UCSD-AML1 (cell line): ENCODE measurements at regions not wholly inside any gene's neighbourhood (a gene's known extent, or its start where the extent isn't known, plus 50 kb on each side); places are given as distances from the start of the nearest gene placed in this dataset.
"Not testable (repeated sequence)": the region's sequence is repeated elsewhere in the genome, so short reads cannot be mapped to it uniquely, and the experiment has no call there.

Experiments used
- DNase-seq: peaks from one replicate; lab custom pipeline; 2025; ENCODE audit not compliant: unreplicated experiment; lab: John Stamatoyannopoulos, UW

DNA sequence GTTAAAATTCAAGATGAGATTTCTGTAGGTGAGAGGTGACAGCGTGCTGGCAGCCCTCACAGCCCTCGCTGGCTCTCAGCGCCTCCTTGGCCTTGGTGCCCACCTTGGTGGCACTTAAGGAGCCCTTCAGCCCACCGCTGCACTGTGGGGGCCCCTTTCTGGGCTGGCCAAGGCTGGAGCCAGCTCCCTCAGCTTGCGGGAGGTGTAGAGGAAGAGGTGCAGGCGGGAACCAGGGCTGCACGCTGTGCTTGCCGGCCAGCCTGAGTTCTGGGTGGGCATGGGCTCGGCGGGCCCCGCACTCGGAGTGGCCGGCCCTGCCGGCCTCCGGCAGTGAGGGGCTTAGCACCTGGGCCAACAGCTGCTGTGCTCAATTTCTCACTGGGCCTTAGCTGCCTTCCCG is 320.0 kb upstream of the VWC2 start:
- no peak for DNase-seq

GRCh38 chr7:49479441-49479840 is 294.0 kb upstream of the VWC2 start:
- no peak for DNase-seq

GRCh38 chr7:49479936-49480544 is 293.4 kb upstream of the VWC2 start:
- DNase-seq, result no peak

DNA sequence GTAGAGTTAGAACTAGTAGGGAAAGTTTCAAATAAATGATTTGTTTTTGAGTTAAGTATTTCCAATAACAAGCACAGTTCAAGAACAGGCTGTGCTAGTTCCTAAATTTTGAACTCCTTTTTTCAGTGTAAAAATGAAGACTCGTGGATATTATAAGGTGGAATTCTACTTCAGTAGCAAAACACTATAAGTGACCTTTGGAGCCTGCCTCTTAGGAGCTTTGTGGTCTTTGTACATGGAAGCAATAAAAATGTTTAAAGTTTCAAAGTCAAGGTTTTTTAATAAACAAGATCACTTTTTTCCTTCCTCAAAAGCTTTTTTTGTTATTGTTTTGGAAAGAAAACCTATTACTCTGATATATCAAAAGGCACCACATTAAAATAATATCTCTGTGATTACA is 292.4 kb upstream of the VWC2 start:
- DNase-seq, result no peak

DNA sequence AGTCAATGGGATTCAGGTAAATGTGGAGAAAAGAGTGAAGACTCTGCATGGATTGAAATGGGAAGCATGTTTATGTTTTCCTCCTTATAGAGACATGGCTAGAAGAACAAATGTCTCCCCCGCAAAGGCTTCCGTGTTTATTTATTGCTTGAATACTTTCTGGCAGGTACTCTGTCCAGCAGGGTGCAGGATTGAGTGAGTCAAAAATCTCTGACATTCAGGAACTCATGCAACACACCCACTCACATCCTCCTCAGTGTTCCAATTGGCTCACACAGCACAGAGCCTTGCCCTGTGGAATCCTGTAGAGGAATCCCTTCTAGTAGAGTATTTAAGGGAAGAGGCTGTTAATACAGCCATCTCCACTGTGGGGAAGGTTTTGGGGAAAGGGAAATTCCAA is 290.3 kb upstream of the VWC2 start:
- no peak for DNase-seq

DNA sequence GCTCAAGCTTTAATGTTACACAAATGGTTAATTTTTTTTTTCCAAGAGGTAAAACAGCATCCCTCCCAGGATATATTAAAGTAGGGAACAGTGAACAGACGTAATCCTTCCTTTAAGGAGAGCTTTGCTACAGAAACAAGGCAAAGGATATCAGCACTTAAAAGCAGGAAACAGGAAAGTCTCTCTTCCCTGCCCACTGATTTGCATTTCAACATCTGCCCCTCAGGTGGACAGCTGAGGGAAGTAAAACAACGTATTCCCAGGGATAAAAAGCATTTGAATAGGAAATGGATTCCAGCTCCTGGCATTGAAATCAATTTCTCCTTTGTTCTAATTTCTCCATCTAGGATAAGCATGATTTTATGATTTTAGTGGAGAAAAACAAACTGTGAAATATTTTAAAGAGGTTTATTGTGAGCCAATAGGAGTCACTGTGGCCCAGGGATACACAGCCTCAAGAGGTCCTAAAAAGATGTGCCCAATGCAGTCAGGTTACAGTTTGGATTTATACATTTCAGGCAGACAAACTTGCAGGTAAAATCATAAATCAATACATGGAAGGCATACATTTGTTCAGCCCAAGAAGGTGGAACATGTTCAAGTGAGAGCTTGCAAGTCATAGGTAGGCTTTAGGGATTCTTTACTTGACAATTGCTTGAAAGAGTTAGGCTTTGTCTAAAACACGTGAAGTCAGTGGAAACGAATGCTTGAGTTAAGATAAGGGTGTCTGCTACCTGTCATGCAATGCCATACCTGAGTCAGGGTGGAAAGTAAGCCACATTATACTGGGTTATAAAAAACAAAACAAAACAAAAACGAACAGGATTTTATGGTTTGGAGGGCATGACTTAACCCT is 286.2 kb upstream of the VWC2 start:
- DNase-seq, result no peak

- no peak for DNase-seq
Observed at GRCh38 chr7:49487830-49488140, 285.7 kb upstream of the VWC2 start.

- DNase-seq, result no peak
Observed at GRCh38 chr7:49488573-49488972, 284.9 kb upstream of the VWC2 start.

DNA sequence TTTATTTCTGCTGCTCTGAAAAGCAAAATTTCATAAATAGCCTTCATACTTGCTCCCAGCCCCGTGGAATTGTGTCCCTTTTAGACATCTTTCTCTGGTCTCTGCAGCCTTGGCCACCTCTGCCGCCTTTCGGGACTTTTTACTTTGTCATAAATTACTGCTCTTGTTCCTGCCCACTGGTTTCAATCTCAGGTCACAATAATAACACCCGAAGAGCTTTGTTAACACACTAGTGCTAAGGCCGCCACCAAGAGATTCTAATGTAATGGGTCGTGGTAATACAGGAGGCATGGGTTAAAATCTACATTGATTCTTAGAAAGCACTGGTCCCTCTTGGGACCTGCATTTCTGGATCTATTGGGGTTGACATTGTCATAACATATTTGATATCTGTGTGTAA is 276.0 kb upstream of the VWC2 start:
- DNase-seq, result no peak

- DNase-seq, result no peak
Observed at GRCh38 chr7:49500741-49501140, 272.7 kb upstream of the VWC2 start.

GRCh38 chr7:49507206-49507605 is 266.2 kb upstream of the VWC2 start:
- DNase-seq, result not testable (repeated sequence)

- no peak for DNase-seq
Observed at GRCh38 chr7:49513911-49514310, 259.5 kb upstream of the VWC2 start.

GRCh38 chr7:49520951-49521350 is 252.5 kb upstream of the VWC2 start:
- no peak for DNase-seq

GRCh38 chr7:49522111-49522510 is 251.3 kb upstream of the VWC2 start:
- no peak for DNase-seq

GRCh38 chr7:49523870-49524269 is 249.6 kb upstream of the VWC2 start:
- no peak for DNase-seq

GRCh38 chr7:49527182-49527581 is 246.3 kb upstream of the VWC2 start:
- DNase-seq, result no peak

GRCh38 chr7:49530481-49530880 is 243.0 kb upstream of the VWC2 start:
- no peak for DNase-seq

- DNase-seq, result no peak
Observed at GRCh38 chr7:49563693-49564378, 209.6 kb upstream of the VWC2 start.

- no peak for DNase-seq
Observed at GRCh38 chr7:49564379-49564714, 209.1 kb upstream of the VWC2 start.

DNA sequence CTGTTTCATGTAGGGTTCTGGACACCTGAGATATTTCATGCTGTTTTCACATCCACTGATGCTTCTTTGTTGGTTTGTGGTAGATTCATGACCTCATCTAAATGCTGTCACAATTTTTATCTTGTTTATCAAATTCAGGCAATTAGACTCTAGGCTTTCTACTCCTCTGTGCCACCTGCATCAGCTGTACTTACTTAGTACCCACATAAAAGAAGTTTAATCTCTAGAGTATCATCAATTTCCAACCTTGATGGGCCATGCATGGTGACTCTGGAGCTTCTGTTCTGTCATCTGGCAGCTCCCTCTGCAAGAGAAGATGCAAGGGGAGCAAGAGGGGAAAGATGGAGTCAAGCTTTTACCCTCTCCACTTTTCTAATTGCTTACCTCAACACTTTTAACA is 195.9 kb upstream of the VWC2 start:
- no peak for DNase-seq

- DNase-seq, result no peak
Observed at GRCh38 chr7:49579408-49579807, 194.0 kb upstream of the VWC2 start.

DNA sequence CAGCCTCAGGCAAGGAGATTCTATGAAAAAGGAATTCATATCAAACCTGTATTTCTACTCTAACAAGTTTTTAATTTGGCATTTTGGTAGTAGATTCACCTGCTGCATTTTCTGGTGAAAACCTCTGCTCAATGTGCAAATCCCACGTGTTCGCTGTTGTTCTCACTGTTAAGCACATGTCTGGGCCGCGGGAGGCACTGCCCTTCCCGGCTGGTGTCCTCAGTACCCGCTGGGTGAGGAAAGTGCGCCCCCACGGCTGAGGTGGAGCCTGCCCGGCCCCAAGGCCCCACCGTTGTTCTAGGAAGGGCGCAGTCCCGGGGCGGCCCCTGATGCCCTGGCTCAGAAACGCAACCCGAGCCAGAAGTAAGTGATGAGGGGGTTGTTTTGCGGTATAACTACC is 193.4 kb upstream of the VWC2 start:
- no peak for DNase-seq
